ENCODE measurements at regions not wholly inside any gene's neighbourhood (a gene's known extent, or its start where the extent isn't known, plus 50 kb on each side); places are given as distances from the start of the nearest gene placed in this dataset.

DNA sequence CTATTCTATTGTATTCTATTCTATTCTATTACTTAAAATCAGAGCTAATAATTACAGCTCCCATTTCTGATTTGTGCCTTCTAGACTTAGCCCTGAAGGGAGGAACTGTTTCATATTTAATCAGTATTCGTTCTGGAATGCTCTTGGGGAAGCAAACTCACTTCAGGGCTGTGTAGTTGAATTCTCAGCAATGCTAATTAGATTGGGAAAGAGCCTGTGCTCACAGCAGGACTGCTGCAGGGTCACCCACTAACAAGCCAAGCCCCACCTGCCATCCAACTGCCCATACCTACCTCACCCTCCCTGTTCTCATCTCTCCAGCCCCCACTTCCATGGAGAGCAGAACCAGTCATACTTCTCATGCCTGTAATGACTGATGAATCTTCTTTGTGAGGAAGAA, 464.2 kb downstream of the PTPRU start:
- in situ Hi-C loops (cut with HindIII; ENCODE audit: low pct_unique_long_range_greater_than_20kb, low sequenced_read_pairs): no loop called here
- TF ChIP-seq JUND (IDR thresholded peaks at IDR 0.05; ENCODE audit: low read depth): no peak
- no peak for DNase-seq (ENCODE audit: low read depth in 1 of 2, low spot score in 1 of 2)

DNA sequence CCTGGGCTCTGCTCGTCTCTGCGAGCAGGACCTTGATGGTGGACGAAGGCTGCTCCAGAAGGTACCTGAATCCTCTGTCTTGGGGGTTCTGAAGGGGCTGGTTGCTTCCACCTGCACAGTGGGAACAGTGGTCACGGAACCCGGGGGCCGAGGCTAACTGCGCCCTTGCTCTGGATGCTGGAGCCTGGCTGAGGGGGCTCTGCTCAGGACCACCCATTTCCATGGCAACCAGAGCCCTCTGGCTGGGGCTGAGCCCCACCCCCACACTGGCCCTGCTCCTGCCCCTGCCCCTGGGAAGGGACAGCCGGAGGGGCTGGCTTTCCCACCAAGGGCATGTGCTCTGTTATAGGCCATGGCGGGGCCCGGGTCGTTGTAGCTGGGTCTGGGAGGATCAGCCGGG, 462.3 kb downstream of the PTPRU start:
- TF ChIP-seq JUND (IDR thresholded peaks at IDR 0.05; ENCODE audit: low read depth): no peak
- in situ Hi-C loops (cut with HindIII; ENCODE audit: low pct_unique_long_range_greater_than_20kb, low sequenced_read_pairs): no loop called here
- DNase-seq (ENCODE audit: low read depth in 1 of 2, low spot score in 1 of 2): no peak

DNA sequence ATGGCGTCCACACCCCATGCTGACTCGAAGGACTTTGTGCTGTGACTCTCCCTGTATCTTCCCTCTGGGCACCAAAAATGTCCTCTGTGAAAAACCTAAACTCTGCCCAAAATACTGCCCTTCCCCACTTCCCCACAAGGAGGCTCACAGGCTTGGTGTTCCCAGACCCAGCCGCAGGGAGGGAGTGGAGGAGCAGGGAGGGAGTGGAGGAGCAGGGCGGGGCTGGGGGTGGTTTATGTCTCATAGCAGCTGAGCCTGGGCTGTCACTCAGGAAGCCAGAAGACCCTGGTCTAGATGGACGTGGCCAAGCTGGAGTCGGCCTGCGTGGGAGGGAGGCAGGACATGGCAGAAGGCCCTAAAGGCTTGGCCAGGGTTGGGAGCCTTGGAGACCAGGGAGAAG, 461.7 kb downstream of the PTPRU start:
- TF ChIP-seq JUND (IDR thresholded peaks at IDR 0.05; ENCODE audit: low read depth): no peak
- in situ Hi-C loops (cut with HindIII; ENCODE audit: low pct_unique_long_range_greater_than_20kb, low sequenced_read_pairs): no loop called here
- DNase-seq (ENCODE audit: low read depth in 1 of 2, low spot score in 1 of 2): peak; percentile 11 to 44

DNA sequence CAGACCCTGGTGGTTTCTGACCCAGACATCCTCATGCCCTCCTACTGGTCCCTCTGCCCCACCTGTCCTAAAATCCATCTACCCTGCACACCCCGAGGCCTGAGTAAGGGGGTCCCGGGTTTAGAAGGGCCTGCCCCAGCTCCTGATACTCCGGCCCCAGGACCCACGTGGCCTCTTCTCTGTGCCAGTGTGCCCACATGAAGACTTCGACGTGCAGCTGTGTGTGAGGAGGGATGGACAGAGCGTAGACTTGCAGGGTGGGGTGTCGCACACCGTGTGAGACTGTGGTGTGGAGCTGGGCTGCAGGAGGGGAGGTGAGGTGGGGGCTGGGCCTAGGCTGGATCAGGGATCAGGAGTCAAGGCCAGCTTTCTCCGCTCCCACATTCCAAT, 461.1 kb downstream of the PTPRU start:
- no peak for DNase-seq (ENCODE audit: low read depth in 1 of 2, low spot score in 1 of 2)
- no peak for TF ChIP-seq JUND (IDR thresholded peaks at IDR 0.05; ENCODE audit: low read depth)
- in situ Hi-C loops (cut with HindIII; ENCODE audit: low pct_unique_long_range_greater_than_20kb, low sequenced_read_pairs): no loop called here

DNA sequence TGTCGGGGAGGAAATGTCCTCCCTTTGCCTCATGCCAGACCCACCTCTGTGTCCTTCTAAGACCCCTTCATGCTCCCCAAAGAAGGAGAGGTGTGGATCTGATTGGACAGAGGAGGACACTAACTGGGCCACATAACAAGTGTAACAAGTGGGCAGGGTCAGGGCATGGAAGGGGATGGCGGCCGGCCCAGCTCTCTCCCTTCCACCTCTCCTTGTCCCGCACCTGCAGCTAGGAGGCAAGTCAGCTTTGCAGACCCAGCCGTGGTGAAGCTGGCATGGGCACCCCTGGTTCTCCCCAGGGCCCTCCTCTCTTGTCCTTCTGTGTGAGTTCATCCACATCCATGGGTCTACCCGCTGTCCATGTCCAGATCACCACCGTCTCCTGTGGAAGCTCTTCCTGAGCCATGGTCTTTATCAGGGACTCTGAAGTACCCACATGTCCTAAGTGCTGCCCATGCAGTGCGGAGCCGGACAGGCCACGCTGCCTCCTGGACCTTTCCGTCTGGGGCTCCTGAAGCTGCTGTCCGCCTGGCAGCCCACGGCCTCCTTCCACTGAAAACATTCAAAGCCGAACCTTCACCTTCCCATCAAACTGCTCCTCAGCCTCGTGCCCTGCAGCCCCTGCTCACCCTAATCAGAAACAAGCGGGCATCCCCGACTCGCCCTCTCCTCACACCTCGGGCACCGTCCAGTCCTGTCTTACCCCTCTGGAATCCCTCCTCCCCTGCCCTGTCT, 460.5 kb downstream of the PTPRU start:
- DNase-seq (ENCODE audit: low read depth in 1 of 2, low spot score in 1 of 2): no peak
- no peak for TF ChIP-seq JUND (IDR thresholded peaks at IDR 0.05; ENCODE audit: low read depth)
- in situ Hi-C loops (cut with HindIII; ENCODE audit: low pct_unique_long_range_greater_than_20kb, low sequenced_read_pairs): no loop called here

DNA sequence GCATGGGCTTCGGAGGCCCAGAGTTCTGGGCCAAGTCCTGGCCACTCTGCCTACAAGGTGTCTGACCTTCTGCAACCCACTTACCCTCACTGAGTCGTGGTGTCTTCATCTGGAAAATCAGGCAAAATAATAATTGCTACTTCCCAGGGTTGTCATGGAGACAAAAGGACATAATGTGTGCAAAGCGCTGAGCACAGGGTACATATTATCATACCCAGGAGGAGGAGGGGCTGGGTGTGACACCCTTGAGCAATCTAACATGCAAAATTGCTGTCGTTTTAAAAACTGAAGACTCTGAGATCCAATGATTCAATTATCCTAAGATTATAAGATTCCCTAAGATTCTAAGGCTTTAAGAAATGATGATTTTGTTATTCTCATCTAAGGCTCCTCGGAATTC, 459.5 kb downstream of the PTPRU start:
- no peak for TF ChIP-seq JUND (IDR thresholded peaks at IDR 0.05; ENCODE audit: low read depth)
- in situ Hi-C loops (cut with HindIII; ENCODE audit: low pct_unique_long_range_greater_than_20kb, low sequenced_read_pairs): no loop called here

DNA sequence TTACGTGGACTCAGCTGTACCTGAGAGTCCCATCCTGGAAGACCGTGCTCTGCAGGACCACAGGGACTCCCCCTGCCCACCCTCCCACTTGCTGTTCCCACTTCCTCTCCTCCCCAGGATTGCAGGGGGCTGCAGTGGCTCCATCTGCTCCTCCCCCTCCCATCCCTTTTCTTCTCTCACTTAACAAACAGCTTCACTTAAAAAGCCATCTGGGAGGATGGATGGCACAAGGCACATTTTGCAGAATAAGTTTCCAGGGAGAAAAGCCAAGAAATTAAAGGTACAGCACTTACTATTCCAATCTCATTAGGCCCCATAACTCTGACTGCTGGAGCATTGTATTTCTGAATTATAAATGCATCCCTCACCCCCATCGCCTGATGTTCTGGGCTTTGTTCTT, 458.7 kb downstream of the PTPRU start:
- DNase-seq (ENCODE audit: low read depth in 1 of 2, low spot score in 1 of 2): no peak
- in situ Hi-C loops (cut with HindIII; ENCODE audit: low pct_unique_long_range_greater_than_20kb, low sequenced_read_pairs): no loop called here
- no peak for TF ChIP-seq JUND (IDR thresholded peaks at IDR 0.05; ENCODE audit: low read depth)

More for the DNA sequence above, 459.5 kb downstream of the PTPRU start:
- DNase-seq (ENCODE audit: low read depth in 1 of 2, low spot score in 1 of 2): no peak

DNA sequence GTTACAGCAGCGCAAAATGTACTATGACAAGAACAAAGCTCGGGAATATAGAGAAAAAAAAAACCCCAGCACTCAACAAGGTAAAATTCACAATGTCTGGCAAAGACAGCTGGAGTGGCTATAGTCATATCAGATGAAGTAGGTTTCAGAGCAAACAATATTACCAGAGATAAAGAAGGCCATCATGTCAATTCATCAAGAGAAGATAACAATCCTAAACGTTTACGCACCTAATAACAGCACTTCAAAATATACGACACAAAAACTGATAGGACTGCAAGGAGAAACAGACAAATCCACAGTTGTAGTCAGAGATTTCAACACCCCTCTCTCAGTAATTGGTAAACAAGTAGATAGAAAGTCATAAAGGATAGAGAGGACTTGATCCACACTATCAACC, 455.2 kb downstream of the PTPRU start:
- no peak for TF ChIP-seq JUND (IDR thresholded peaks at IDR 0.05; ENCODE audit: low read depth)
- in situ Hi-C loops (cut with HindIII; ENCODE audit: low pct_unique_long_range_greater_than_20kb, low sequenced_read_pairs): no loop called here
- DNase-seq (ENCODE audit: low read depth in 1 of 2, low spot score in 1 of 2): no peak

DNA sequence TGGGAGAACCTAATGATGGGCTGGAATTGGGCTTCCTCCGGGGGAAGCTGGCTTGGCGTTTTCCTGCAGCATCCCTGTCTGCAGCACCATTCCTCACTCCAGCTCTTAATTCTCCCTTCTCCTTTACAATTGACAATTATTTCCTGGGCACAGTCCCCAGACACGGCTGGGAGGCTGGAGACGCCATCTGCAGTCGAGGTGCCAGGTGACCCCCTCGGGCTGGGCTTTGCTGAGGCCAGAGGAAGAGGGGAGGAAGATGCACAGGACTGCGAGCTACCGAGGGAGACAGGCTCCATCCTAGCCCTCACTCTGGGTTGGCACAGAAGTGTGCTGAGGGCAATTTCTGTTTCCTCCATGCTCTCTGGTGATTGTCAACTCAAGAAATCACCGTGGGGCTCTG, 453.8 kb downstream of the PTPRU start:
- no peak for TF ChIP-seq JUND (IDR thresholded peaks at IDR 0.05; ENCODE audit: low read depth)
- DNase-seq (ENCODE audit: low read depth in 1 of 2, low spot score in 1 of 2): no peak
- in situ Hi-C loops (cut with HindIII; ENCODE audit: low pct_unique_long_range_greater_than_20kb, low sequenced_read_pairs): no loop called here

DNA sequence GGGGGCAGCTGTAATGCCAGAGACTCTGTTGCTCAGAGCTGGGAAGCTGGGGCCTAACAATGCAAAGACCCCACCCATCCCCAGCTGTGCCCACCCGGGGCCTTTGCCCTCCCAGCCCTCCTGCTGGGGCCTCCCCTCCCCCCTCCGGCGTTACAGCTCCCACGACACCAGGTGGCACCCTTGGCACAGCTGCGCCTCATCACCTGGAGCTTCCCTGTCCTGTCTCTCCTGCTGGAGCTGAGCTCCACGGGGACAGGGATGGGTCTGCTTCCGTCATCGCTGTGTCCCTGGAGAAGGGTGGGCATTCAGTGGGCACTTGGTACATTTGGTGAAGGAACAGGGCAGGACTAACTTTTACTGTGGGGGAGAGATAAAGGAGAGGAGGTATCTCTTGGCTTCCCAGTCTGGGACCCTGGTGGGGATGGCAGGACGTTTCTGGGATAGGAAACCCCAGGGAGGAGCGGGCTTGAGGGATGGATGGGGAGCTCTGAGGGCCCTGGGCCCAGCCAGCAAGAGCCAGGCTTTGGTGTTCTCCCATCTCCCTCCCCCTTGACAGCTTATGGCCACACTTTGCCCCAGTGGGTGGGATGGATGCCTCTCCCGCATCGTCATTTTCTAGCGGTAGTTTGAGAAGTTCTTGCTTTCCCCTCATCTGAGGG, 453.2 kb downstream of the PTPRU start:
- in situ Hi-C loops (cut with HindIII; ENCODE audit: low pct_unique_long_range_greater_than_20kb, low sequenced_read_pairs): no loop called here
- TF ChIP-seq JUND (IDR thresholded peaks at IDR 0.05; ENCODE audit: low read depth): no peak
- peak; percentile 16 for DNase-seq (ENCODE audit: low read depth in 1 of 2, low spot score in 1 of 2)

DNA sequence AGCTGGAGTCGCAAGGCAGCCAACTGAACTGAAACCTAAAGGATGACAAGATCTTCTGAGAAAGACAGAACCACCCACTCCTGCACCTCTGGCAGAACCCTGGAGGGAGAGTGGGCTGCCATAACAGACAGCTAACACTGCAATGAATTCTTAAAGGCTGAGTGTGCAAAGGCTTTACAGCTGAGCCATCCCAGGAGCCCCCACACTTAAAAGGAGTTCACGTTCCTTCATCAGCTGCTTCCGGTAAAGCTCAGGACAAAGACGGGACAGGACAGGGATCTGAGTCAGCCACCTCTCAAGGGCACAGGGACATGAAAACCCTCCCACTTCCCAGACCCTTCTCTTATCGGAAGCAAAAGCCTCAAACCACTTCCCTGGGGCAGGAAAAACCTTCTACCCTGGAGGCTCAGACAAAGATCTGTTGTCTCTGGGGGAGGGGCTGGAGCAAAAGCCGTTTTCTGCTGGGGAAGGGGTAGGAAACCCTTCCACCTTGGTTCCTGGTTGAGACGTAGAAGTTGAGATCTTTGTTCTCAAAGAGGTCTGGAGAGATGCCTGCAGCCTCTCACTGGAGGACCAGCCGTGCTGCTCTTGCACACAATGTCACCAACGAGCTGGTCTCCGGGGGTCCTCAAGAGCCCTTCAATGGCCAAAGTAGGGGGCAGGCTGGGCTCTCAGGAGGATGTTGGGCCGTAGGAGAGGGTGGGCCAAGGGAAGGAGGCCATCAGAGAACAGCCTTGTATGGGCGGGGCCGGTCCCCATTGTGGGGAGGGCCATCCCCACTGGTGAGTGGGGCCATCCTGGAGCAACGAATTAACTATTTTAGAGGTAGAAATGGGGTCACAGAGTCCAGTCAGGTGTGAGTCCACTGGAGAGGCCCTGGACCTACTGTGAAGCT, 452.4 kb downstream of the PTPRU start:
- no peak for TF ChIP-seq JUND (IDR thresholded peaks at IDR 0.05; ENCODE audit: low read depth)
- in situ Hi-C loops (cut with HindIII; ENCODE audit: low pct_unique_long_range_greater_than_20kb, low sequenced_read_pairs): no loop called here
- DNase-seq (ENCODE audit: low read depth in 1 of 2, low spot score in 1 of 2): no peak

DNA sequence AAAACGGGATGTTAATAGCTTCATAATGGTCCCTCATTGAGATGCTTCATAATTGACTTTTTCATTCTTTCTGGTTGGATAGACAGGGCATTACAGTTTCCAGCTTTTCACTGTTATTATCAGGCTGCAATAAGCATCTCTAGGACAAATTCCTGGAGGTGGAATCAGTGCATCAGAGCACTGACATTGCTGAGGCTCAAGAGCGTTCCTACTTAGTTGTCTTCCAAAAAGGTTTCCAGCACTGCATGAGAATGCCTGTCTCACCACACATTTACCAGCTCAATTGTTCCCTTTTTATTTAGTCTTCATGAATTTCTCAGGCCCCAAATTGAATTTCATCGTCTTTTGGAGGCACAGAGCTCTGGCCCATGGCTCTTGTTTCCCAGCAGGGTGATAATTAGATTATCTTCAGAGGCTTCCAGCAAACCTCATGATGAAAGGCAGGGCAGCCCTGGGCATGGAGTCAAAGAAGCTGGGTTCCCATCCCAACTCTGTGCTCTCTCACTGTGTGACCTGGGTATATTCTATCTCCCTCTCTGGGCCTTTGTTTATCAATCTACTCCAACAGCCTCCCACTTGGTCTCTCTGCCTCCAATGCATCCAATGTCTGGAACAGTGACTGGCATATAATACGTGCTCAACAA, 451.4 kb downstream of the PTPRU start:
- TF ChIP-seq JUND (IDR thresholded peaks at IDR 0.05; ENCODE audit: low read depth): no peak
- no peak for DNase-seq (ENCODE audit: low read depth in 1 of 2, low spot score in 1 of 2)
- in situ Hi-C loops (cut with HindIII; ENCODE audit: low pct_unique_long_range_greater_than_20kb, low sequenced_read_pairs): no loop called here

Data from T47D (cell line).